ENCODE measurements at regions not wholly inside any gene's neighbourhood (a gene's known extent, or its start where the extent isn't known, plus 50 kb on each side); places are given as distances from the start of the nearest gene placed in this dataset.

DNA sequence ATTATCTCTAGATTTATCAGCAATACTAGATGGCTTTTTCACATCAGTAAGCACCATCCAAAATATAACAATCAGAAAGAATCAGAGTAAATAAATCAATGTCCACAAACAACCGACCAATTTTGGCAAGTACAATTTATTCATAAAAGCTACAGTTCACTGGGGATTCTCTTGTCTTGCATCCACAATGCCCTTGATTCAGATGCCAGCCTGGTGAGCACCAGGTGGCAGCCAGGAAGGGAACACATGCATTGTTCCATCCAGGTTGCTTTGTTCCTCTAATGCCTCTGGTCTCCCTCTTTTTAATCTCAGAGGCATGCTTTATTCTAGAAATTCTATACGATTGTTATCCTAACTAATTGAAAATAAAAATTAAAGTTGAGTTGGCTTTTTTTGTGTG is 242.1 kb upstream of the KIRREL3 start:
- H3K36me3 Mint-ChIP-seq = no peaks in the 10 kb centered on the region
- H3K4me3 Mint-ChIP-seq = no peak overlapping the region
- CTCF ChIA-PET = interaction anchor here (1.2 to 1.3 kb wide), 2 partner anchors 136 to 252 kb away, joined by 3 read pairs; no protein-coding TSS in a partner anchor
- POLR2A ChIA-PET = interaction anchor here (1.2 kb wide), 1 partner anchor 13 kb away, joined by 4 read pairs; no protein-coding TSS in a partner anchor
- TF ChIP-seq, protein P1, sequence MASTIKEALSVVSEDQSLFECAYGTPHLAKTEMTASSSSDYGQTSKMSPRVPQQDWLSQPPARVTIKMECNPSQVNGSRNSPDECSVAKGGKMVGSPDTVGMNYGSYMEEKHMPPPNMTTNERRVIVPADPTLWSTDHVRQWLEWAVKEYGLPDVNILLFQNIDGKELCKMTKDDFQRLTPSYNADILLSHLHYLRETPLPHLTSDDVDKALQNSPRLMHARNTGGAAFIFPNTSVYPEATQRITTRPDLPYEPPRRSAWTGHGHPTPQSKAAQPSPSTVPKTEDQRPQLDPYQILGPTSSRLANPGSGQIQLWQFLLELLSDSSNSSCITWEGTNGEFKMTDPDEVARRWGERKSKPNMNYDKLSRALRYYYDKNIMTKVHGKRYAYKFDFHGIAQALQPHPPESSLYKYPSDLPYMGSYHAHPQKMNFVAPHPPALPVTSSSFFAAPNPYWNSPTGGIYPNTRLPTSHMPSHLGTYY (CRISPR knock-in tag; IDR thresholded peaks at IDR 0.05) = no peak
- TF ChIP-seq, protein P2, sequence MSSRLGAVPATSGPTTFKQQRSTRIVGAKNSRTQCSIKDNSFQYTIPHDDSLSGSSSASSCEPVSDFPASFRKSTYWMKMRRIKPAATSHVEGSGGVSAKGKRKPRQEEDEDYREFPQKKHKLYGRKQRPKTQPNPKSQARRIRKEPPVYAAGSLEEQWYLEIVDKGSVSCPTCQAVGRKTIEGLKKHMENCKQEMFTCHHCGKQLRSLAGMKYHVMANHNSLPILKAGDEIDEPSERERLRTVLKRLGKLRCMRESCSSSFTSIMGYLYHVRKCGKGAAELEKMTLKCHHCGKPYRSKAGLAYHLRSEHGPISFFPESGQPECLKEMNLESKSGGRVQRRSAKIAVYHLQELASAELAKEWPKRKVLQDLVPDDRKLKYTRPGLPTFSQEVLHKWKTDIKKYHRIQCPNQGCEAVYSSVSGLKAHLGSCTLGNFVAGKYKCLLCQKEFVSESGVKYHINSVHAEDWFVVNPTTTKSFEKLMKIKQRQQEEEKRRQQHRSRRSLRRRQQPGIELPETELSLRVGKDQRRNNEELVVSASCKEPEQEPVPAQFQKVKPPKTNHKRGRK (CRISPR knock-in tag; IDR thresholded peaks at IDR 0.05; ENCODE audit: borderline replicate concordance) = no peak
- TF ChIP-seq TP53 (CRISPR knock-in tag; IDR thresholded peaks at IDR 0.05) (no peak), NR3C1 (CRISPR knock-in tag; conservative IDR thresholded peaks at IDR 0.05; ENCODE audit: low read depth) (no peak), SMAD4 (CRISPR knock-in tag; IDR thresholded peaks at IDR 0.05) (no peak), CREB1 (CRISPR knock-in tag; IDR thresholded peaks at IDR 0.05) (no peak), ZNF121 (CRISPR knock-in tag; IDR thresholded peaks at IDR 0.05) (no peak), NFYB (CRISPR knock-in tag; conservative IDR thresholded peaks at IDR 0.05; ENCODE audit: low read depth) (no peak), GTF2I (CRISPR knock-in tag; conservative IDR thresholded peaks at IDR 0.05) (no peak), HMGA2 (CRISPR knock-in tag; IDR thresholded peaks at IDR 0.05) (no peak)
- peaks cover 26% of the 10 kb centered on the region for H3K4me1 Mint-ChIP-seq
- DNase-seq (ENCODE audit: low spot score) (no peak), ATAC-seq (no peak)
- H3K9me3 Mint-ChIP-seq = no peaks in the 10 kb centered on the region
- H3K27ac Mint-ChIP-seq = no peak overlapping the region
- H3K27me3 Mint-ChIP-seq (ENCODE audit: low read depth) = no peaks in the 10 kb centered on the region; the same call in 1 of the 2 replicates

DNA sequence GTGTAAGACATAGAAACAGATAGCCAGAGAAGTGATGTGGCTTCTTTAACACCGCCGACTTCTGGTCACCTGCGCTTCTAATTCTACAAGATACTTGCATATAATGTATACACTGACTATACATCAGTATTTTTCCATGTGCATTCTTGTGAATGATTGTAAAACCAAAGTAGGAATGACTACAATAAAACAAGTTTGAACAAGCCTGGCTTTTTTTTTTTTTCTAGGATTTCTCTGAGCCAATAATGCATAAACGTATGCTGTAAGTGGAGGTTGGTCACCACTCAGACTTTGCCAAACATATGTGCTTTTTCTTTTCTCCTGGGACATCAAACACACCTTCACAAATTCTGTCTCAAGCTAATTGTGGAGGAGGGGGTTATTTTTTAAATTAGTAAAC is 237.8 kb upstream of the KIRREL3 start:
- ATAC-seq (no peak), DNase-seq (ENCODE audit: low spot score) (no peak)
- Mint-ChIP-seq H3K4me1 (peaks cover 12% of the 10 kb centered on the region; the same call in 1 of the 2 replicates), H3K4me3 (no peak overlapping the region), H3K27ac (no peak overlapping the region), H3K36me3 (no peaks in the 10 kb centered on the region), H3K9me3 (no peaks in the 10 kb centered on the region), H3K27me3 (ENCODE audit: low read depth) (no peaks in the 10 kb centered on the region)
- CTCF ChIA-PET = no interaction called here
- TF ChIP-seq, protein P3, sequence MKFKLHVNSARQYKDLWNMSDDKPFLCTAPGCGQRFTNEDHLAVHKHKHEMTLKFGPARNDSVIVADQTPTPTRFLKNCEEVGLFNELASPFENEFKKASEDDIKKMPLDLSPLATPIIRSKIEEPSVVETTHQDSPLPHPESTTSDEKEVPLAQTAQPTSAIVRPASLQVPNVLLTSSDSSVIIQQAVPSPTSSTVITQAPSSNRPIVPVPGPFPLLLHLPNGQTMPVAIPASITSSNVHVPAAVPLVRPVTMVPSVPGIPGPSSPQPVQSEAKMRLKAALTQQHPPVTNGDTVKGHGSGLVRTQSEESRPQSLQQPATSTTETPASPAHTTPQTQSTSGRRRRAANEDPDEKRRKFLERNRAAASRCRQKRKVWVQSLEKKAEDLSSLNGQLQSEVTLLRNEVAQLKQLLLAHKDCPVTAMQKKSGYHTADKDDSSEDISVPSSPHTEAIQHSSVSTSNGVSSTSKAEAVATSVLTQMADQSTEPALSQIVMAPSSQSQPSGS (CRISPR knock-in tag; IDR thresholded peaks at IDR 0.05; ENCODE audit: borderline replicate concordance, low read depth) = no peak
- TF ChIP-seq MXD4 (CRISPR knock-in tag; IDR thresholded peaks at IDR 0.05; ENCODE audit: borderline replicate concordance) = no peak
- no peak for TF ChIP-seq RORB (CRISPR knock-in tag; IDR thresholded peaks at IDR 0.05)
- TF ChIP-seq ZNF232 (CRISPR knock-in tag; IDR thresholded peaks at IDR 0.05) = no peak
- TF ChIP-seq, protein P4, sequence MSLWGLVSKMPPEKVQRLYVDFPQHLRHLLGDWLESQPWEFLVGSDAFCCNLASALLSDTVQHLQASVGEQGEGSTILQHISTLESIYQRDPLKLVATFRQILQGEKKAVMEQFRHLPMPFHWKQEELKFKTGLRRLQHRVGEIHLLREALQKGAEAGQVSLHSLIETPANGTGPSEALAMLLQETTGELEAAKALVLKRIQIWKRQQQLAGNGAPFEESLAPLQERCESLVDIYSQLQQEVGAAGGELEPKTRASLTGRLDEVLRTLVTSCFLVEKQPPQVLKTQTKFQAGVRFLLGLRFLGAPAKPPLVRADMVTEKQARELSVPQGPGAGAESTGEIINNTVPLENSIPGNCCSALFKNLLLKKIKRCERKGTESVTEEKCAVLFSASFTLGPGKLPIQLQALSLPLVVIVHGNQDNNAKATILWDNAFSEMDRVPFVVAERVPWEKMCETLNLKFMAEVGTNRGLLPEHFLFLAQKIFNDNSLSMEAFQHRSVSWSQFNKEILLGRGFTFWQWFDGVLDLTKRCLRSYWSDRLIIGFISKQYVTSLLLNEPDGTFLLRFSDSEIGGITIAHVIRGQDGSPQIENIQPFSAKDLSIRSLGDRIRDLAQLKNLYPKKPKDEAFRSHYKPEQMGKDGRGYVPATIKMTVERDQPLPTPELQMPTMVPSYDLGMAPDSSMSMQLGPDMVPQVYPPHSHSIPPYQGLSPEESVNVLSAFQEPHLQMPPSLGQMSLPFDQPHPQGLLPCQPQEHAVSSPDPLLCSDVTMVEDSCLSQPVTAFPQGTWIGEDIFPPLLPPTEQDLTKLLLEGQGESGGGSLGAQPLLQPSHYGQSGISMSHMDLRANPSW (CRISPR knock-in tag; conservative IDR thresholded peaks at IDR 0.05; ENCODE audit: low read depth) = no peak
- TF ChIP-seq, protein P5, sequence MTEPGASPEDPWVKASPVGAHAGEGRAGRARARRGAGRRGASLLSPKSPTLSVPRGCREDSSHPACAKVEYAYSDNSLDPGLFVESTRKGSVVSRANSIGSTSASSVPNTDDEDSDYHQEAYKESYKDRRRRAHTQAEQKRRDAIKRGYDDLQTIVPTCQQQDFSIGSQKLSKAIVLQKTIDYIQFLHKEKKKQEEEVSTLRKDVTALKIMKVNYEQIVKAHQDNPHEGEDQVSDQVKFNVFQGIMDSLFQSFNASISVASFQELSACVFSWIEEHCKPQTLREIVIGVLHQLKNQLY (CRISPR knock-in tag; IDR thresholded peaks at IDR 0.05) = no peak
- no peak for TF ChIP-seq FOXP1 (CRISPR knock-in tag; IDR thresholded peaks at IDR 0.05; ENCODE audit: borderline replicate concordance)
- TF ChIP-seq, protein P6, sequence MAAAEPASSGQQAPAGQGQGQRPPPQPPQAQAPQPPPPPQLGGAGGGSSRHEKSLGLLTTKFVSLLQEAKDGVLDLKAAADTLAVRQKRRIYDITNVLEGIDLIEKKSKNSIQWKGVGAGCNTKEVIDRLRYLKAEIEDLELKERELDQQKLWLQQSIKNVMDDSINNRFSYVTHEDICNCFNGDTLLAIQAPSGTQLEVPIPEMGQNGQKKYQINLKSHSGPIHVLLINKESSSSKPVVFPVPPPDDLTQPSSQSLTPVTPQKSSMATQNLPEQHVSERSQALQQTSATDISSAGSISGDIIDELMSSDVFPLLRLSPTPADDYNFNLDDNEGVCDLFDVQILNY (CRISPR knock-in tag; IDR thresholded peaks at IDR 0.05) = no peak
- TF ChIP-seq OVOL2 (CRISPR knock-in tag; IDR thresholded peaks at IDR 0.05; ENCODE audit: borderline replicate concordance) = no peak
- TF ChIP-seq, protein P7, sequence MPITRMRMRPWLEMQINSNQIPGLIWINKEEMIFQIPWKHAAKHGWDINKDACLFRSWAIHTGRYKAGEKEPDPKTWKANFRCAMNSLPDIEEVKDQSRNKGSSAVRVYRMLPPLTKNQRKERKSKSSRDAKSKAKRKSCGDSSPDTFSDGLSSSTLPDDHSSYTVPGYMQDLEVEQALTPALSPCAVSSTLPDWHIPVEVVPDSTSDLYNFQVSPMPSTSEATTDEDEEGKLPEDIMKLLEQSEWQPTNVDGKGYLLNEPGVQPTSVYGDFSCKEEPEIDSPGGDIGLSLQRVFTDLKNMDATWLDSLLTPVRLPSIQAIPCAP (CRISPR knock-in tag; IDR thresholded peaks at IDR 0.05) = no peak
- no peak for TF ChIP-seq JAZF1 (CRISPR knock-in tag; IDR thresholded peaks at IDR 0.05)
- no peak for TF ChIP-seq NFYB (CRISPR knock-in tag; conservative IDR thresholded peaks at IDR 0.05; ENCODE audit: low read depth)
- TF ChIP-seq TCF7 (CRISPR knock-in tag; IDR thresholded peaks at IDR 0.05; ENCODE audit: low read depth) = no peak
- TF ChIP-seq TP53 (CRISPR knock-in tag; IDR thresholded peaks at IDR 0.05) = no peak
- POLR2A ChIA-PET = no interaction called here

Data from WTC11 (cell line).